K562 (cell line): ENCODE measurements at regions not wholly inside any gene's neighbourhood (a gene's known extent, or its start where the extent isn't known, plus 50 kb on each side); places are given as distances from the start of the nearest gene placed in this dataset.

Source experiments
- ATF4 ChIP-seq: fragments of 450-650 bp; formaldehyde crosslinking; IDR thresholded peaks from 2 replicates; pipeline ENCODE4 v1.4.0; 2022; ENCODE audit warnings: mild to moderate bottlenecking, moderate library complexity
- CTCFL ChIP-seq: IDR thresholded peaks from 2 replicates; pipeline ENCODE4 v1.6.1; 2011; ENCODE audit warnings: borderline replicate concordance, low read depth, mild to moderate bottlenecking, moderate library complexity, low read length; ENCODE audit not compliant: insufficient read depth, poor library complexity, severe bottlenecking
- HDAC6 ChIP-seq: IDR thresholded peaks from 2 replicates; pipeline ENCODE4 v1.6.1; 2012; ENCODE audit warnings: low read depth, mild to moderate bottlenecking, control low read depth, inconsistent platforms, low read length, moderate library complexity
- KLF10 ChIP-seq: fragments of 250-450 bp; sonication (Bioruptor Pico); IDR thresholded peaks from 2 replicates; pipeline ENCODE4 v1.6.1; 2021; ENCODE audit warnings: matching md5 sums
- MEIS2 ChIP-seq: fragments of 450-650 bp; IDR thresholded peaks from 2 replicates; pipeline ENCODE4 v1.6.1; 2014; ENCODE audit warnings: mild to moderate bottlenecking; ENCODE audit not compliant: partially characterized antibody
- NFIC ChIP-seq: fragments of 450-650 bp; IDR thresholded peaks from 2 replicates; pipeline ENCODE4 v1.6.1; 2017; ENCODE audit warnings: mild to moderate bottlenecking, inconsistent platforms
- ZBTB17 ChIP-seq: fragments of 450-650 bp; formaldehyde crosslinking; IDR thresholded peaks from 2 replicates; pipeline ENCODE4 v1.4.0; 2020; ENCODE audit warnings: mild to moderate bottlenecking
- ZNF174 ChIP-seq: fragments of 250-450 bp; sonication (Bioruptor Pico); IDR thresholded peaks from 2 replicates; pipeline ENCODE4 v1.4.0; 2020; ENCODE audit warnings: mild to moderate bottlenecking
- ZNF282 ChIP-seq: sonication (generic); formaldehyde crosslinking; IDR thresholded peaks from 2 replicates; pipeline ENCODE4 v1.8.1; 2023; ENCODE audit warnings: missing genetic modification reagents

- TF ChIP-seq ATF4 (CRISPR knock-in tag): no peak
- TF ChIP-seq CTCFL: no peak
- no peak for TF ChIP-seq ZBTB17 (CRISPR knock-in tag)
- no peak for TF ChIP-seq MEIS2
- no peak for TF ChIP-seq KLF10
- no peak for TF ChIP-seq ZNF282
- no peak for TF ChIP-seq HDAC6
- TF ChIP-seq NFIC: no peak
- TF ChIP-seq ZNF174 (CRISPR knock-in tag): no peak
Observed at GRCh38 chr5:142225141-142225540, 99.7 kb downstream of the SPRY4 start (continued).
